ENCODE measurements at regions not wholly inside any gene's neighbourhood (a gene's known extent, or its start where the extent isn't known, plus 50 kb on each side); places are given as distances from the start of the nearest gene placed in this dataset.

DNA sequence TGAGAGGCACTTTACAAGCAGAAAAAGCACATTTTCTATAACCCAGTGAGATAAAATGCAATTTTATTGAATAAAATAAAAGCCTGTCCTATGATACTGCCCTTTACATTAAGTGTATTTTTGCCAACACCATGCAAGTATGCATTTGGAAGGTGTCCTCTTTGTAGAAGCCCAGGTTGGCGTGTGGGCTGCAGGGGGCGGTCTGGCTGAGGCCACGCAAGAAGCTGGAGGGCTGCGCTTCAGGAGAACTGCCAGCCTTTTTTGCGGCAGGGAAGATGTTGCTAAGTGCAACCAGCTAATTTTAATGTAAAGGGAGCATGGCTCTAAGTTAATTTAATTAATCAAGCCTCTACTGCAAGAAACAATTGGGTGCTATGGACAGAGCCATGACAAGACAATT is 562.8 kb upstream of the SALL3 start:
- Histone ChIP-seq H3K9ac (ENCODE audit: insufficient read depth, low read depth, low read length) (no peak overlapping the region), H3K4me1 (ENCODE audit: insufficient read depth, low read length) (no peaks in the 10 kb centered on the region), H2AFZ (ENCODE audit: low read length) (no peak overlapping the region), H3K4me2 (ENCODE audit: low read depth, low read length) (no peak overlapping the region), H3K27me3 (ENCODE audit: control insufficient read depth in 1 of 2, insufficient read depth in 2 of 2, low read length in 2 of 2) (peaks cover 0 to 6% of the 10 kb centered on the region in 2 experiments; a peak in 1 of 5 replicates), H3K9me3 (ENCODE audit: low read length) (no peaks in the 10 kb centered on the region), H3K4me3 (replicated peaks in 1 of 3; ENCODE audit: insufficient read depth in 1 of 3, low read depth in 2 of 3, low read length in 3 of 3) (no peak overlapping the region), H3K27ac (ENCODE audit: extremely low read length, insufficient read depth, low read length) (no peak overlapping the region), H3K36me3 (replicated peaks in 1 of 2; ENCODE audit: control insufficient read depth in 1 of 2, insufficient read depth in 2 of 2, low read length in 2 of 2) (no peaks in the 10 kb centered on the region), H4K20me1 (ENCODE audit: insufficient read depth, low read length) (no peaks in the 10 kb centered on the region), H3K79me2 (ENCODE audit: insufficient read depth, low read length) (no peaks in the 10 kb centered on the region)
- in situ Hi-C loops (cut with HindIII; ENCODE audit: extremely low pct_ligation_motif_present, low pct_unique_long_range_greater_than_20kb) (no loop called here), intact Hi-C loops (cut with micrococcal nuclease; ENCODE audit: unreplicated experiment) (no loop called here)
- BruUV-seq (replicated peaks): no TSS peak
- CTCF ChIA-PET (ENCODE audit: low intra/inter-chr PET ratio, low total read pairs): no interaction called here
- TF ChIP-seq ZNF549 (CRISPR knock-in tag; IDR thresholded peaks at IDR 0.05): no peak
- no peak for TF ChIP-seq MIXL1 (CRISPR knock-in tag; IDR thresholded peaks at IDR 0.05)
- no peak for TF ChIP-seq SKI (IDR thresholded peaks at IDR 0.05; ENCODE audit: partially characterized antibody)
- TF ChIP-seq, protein P1, sequence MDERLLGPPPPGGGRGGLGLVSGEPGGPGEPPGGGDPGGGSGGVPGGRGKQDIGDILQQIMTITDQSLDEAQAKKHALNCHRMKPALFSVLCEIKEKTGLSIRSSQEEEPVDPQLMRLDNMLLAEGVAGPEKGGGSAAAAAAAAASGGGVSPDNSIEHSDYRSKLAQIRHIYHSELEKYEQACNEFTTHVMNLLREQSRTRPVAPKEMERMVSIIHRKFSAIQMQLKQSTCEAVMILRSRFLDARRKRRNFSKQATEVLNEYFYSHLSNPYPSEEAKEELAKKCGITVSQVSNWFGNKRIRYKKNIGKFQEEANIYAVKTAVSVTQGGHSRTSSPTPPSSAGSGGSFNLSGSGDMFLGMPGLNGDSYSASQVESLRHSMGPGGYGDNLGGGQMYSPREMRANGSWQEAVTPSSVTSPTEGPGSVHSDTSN (CRISPR knock-in tag; IDR thresholded peaks at IDR 0.05): no peak
- TF ChIP-seq, protein P2, sequence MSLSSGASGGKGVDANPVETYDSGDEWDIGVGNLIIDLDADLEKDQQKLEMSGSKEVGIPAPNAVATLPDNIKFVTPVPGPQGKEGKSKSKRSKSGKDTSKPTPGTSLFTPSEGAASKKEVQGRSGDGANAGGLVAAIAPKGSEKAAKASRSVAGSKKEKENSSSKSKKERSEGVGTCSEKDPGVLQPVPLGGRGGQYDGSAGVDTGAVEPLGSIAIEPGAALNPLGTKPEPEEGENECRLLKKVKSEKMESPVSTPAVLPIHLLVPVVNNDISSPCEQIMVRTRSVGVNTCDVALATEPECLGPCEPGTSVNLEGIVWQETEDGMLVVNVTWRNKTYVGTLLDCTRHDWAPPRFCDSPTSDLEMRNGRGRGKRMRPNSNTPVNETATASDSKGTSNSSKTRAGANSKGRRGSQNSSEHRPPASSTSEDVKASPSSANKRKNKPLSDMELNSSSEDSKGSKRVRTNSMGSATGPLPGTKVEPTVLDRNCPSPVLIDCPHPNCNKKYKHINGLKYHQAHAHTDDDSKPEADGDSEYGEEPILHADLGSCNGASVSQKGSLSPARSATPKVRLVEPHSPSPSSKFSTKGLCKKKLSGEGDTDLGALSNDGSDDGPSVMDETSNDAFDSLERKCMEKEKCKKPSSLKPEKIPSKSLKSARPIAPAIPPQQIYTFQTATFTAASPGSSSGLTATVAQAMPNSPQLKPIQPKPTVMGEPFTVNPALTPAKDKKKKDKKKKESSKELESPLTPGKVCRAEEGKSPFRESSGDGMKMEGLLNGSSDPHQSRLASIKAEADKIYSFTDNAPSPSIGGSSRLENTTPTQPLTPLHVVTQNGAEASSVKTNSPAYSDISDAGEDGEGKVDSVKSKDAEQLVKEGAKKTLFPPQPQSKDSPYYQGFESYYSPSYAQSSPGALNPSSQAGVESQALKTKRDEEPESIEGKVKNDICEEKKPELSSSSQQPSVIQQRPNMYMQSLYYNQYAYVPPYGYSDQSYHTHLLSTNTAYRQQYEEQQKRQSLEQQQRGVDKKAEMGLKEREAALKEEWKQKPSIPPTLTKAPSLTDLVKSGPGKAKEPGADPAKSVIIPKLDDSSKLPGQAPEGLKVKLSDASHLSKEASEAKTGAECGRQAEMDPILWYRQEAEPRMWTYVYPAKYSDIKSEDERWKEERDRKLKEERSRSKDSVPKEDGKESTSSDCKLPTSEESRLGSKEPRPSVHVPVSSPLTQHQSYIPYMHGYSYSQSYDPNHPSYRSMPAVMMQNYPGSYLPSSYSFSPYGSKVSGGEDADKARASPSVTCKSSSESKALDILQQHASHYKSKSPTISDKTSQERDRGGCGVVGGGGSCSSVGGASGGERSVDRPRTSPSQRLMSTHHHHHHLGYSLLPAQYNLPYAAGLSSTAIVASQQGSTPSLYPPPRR (CRISPR knock-in tag; IDR thresholded peaks at IDR 0.05; ENCODE audit: borderline replicate concordance): no peak
- TF ChIP-seq BCL3 (CRISPR knock-in tag; IDR thresholded peaks at IDR 0.05): no peak
- TF ChIP-seq SNAPC2 (CRISPR knock-in tag; IDR thresholded peaks at IDR 0.05): no peak
- no peak for TF ChIP-seq KLF15 (CRISPR knock-in tag; IDR thresholded peaks at IDR 0.05; ENCODE audit: borderline replicate concordance)
- WGBS (ENCODE audit: low lambda C conversion rate): 64% methylated on average over 5 of the region's 5 CpGs
- DNase-seq (ENCODE audit: low spot score) (no peak), ATAC-seq (no peak), FAIRE-seq (no peak)
- POLR2A ChIA-PET: no interaction called here

Measured in HepG2 (cell line).